Activated B cell treated with CpG ODN at 0.5 μM for 24 hours (primary cell): ENCODE measurements at regions not wholly inside any gene's neighbourhood (a gene's known extent, or its start where the extent isn't known, plus 50 kb on each side); places are given as distances from the start of the nearest gene placed in this dataset.
"Not testable (repeated sequence)": the region's sequence is repeated elsewhere in the genome, so short reads cannot be mapped to it uniquely, and the experiment has no call there.

Experiments
- ATAC-seq: fragments of 200-7000 bp; cut with Tn5 transposase; one replicate; pipeline ENCODE4 v1.10.0; 2021; ENCODE audit warnings: low read depth, mild to moderate bottlenecking, moderate library complexity
- CTCF ChIA-PET: fragments of 350-600 bp; sonication (Branson Sonifier 250); formaldehyde crosslinking; loops from one replicate; lab custom pipeline; 2021; ENCODE audit warnings: antibody characterized with exemption; lab: Charles Lee
- POLR2A ChIA-PET: fragments of 350-600 bp; sonication (Branson Sonifier 250); formaldehyde crosslinking; loops from one replicate; lab custom pipeline; 2021; ENCODE audit warnings: antibody characterized with exemption; lab: Charles Lee
- DNase-seq: peaks from one replicate; pipeline ENCODE4 v3.0.0; 2022
- H3K27ac Mint-ChIP-seq: one replicate; pipeline ENCODE4 v1.8.0; 2020; ENCODE audit warnings: mixed read lengths
- H3K27me3 Mint-ChIP-seq: one replicate; pipeline ENCODE4 v1.8.0; 2021; ENCODE audit warnings: mixed read lengths
- H3K36me3 Mint-ChIP-seq: one replicate; pipeline ENCODE4 v1.8.0; 2021; ENCODE audit warnings: low read depth, mixed read lengths
- H3K4me1 Mint-ChIP-seq: one replicate; pipeline ENCODE4 v1.8.0; 2021; ENCODE audit warnings: mixed read lengths
- H3K4me3 Mint-ChIP-seq: one replicate; pipeline ENCODE4 v1.8.0; 2020; ENCODE audit warnings: mild to moderate bottlenecking, mixed read lengths
- H3K9me3 Mint-ChIP-seq: one replicate; pipeline ENCODE4 v1.8.0; 2020; ENCODE audit warnings: mixed read lengths
- intact Hi-C: fragments of 100-400 bp; cut with micrococcal nuclease; formaldehyde crosslinking; loops from one replicate; pipeline ENCODE4 v1.15.1; 2024
- TF ChIP-seq, protein P1 (sequence below): fragments of 200-600 bp; IDR thresholded peaks from one replicate; pipeline ENCODE4 v1.8.0; 2022; ENCODE audit warnings: antibody characterized with exemption, mild to moderate bottlenecking

DNA sequence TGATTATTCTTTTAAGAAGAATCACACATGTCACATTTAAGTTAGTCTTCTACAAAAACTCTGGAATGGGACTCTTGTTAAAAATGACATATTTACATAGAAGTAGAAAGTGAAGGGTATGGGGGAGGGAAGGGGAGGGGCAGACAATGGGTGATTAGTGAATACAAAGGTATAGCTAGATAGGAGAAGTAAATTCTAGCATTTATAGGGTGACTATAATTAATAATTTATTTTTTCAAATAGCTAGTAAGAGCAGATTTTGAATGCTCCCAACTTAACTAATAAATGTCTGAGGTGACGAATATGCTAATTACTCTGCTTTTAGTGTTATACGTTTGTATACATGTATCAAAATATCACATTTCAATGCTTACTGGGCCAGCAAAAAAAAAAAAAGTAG lies 59.4 kb downstream of the BLTP3B start:
- Mint-ChIP-seq H3K4me3 (no peak overlapping the region), H3K4me1 (no peaks in the 10 kb centered on the region), H3K36me3 (peaks cover 77% of the 10 kb centered on the region), H3K27me3 (no peaks in the 10 kb centered on the region), H3K27ac (no peak overlapping the region), H3K9me3 (peaks cover 26% of the 10 kb centered on the region)
- intact Hi-C loops, result no loop called here
- ChIA-PET POLR2A (no interaction called here), CTCF (no interaction called here)
- no peak for DNase-seq
- TF ChIP-seq, protein P1, sequence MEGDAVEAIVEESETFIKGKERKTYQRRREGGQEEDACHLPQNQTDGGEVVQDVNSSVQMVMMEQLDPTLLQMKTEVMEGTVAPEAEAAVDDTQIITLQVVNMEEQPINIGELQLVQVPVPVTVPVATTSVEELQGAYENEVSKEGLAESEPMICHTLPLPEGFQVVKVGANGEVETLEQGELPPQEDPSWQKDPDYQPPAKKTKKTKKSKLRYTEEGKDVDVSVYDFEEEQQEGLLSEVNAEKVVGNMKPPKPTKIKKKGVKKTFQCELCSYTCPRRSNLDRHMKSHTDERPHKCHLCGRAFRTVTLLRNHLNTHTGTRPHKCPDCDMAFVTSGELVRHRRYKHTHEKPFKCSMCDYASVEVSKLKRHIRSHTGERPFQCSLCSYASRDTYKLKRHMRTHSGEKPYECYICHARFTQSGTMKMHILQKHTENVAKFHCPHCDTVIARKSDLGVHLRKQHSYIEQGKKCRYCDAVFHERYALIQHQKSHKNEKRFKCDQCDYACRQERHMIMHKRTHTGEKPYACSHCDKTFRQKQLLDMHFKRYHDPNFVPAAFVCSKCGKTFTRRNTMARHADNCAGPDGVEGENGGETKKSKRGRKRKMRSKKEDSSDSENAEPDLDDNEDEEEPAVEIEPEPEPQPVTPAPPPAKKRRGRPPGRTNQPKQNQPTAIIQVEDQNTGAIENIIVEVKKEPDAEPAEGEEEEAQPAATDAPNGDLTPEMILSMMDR, result no peak
- ATAC-seq, result no peak

DNA sequence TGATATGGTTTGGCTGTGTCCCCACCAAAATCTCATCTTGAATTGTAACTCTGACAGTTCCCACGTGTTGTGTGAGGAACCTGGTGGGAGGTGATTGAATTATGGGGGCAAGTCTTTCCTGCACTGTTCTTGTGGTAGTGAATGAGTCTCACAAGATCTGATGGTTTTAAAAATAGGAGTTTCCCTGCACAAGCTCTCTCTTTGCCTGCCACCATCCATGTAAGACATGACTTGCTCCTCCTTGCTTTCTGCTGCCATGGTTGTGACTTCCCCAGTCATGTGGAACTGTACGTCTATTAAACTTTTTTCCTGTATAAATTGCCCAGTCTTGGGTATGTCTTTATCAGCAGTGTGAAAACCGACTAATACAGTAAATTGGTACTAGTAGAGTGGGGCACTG lies 63.9 kb downstream of the BLTP3B start:
- Mint-ChIP-seq H3K36me3 (peaks cover 82% of the 10 kb centered on the region), H3K9me3 (peaks cover 26% of the 10 kb centered on the region)
- H3K27ac Mint-ChIP-seq, H3K4me3 Mint-ChIP-seq, DNase-seq, H3K4me1 Mint-ChIP-seq, POLR2A ChIA-PET, H3K27me3 Mint-ChIP-seq, intact Hi-C loops, ATAC-seq, CTCF ChIA-PET: not testable (repeated sequence)

DNA sequence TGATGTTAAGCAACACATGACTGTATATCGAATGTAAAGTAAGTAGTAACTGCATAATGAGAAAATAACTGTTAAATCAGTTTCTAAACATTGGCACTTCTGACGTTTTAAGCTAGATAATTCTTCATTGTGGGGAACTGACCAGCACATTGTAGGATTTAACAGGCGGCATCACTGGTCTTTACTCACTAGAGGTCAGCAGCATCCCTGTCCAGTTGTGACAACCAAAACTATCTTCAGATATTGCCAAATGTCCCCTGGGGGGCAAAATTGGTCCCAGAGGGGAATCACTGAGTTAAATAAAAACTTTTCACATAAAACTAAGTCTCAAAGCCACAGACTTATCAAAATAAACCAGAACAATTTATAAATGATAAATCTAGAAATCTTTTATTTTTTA lies 65.3 kb downstream of the BLTP3B start:
- Mint-ChIP-seq H3K9me3 (peaks cover 25% of the 10 kb centered on the region), H3K27ac (no peak overlapping the region), H3K4me3 (no peak overlapping the region), H3K27me3 (no peaks in the 10 kb centered on the region), H3K36me3 (peaks cover 77% of the 10 kb centered on the region), H3K4me1 (no peaks in the 10 kb centered on the region)
- DNase-seq (no peak), ATAC-seq (no peak)
- ChIA-PET POLR2A (no interaction called here), CTCF (no interaction called here)
- intact Hi-C loops, result no loop called here
- TF ChIP-seq, protein P1, result no peak

DNA sequence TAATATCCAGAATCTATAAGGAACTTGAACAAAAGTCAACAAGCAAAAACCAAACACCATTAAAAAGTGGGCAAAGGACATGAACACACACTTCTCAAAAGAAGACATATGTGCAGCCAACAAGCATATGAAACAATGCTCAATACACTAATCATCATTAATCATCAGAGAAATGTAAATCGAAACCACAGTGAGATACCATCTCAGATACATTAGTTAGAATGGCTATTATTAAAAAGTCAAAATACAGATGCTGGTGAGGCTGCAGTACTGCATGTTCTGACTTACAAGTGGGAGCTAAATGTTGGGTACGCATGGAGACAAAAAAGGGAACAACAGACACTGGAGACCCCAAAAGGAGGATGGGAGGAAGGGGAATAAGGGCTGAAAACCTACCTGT lies 67.1 kb downstream of the BLTP3B start:
- Mint-ChIP-seq H3K4me3 (no peak overlapping the region), H3K9me3 (peaks cover 14% of the 10 kb centered on the region), H3K36me3 (peaks cover 69% of the 10 kb centered on the region), H3K27ac (no peak overlapping the region), H3K27me3 (no peaks in the 10 kb centered on the region), H3K4me1 (no peaks in the 10 kb centered on the region)
- CTCF ChIA-PET, result no interaction called here
- POLR2A ChIA-PET, result no interaction called here
- intact Hi-C loops, result no loop called here
- no peak for ATAC-seq
- TF ChIP-seq, protein P1, result no peak
- DNase-seq, result no peak

DNA sequence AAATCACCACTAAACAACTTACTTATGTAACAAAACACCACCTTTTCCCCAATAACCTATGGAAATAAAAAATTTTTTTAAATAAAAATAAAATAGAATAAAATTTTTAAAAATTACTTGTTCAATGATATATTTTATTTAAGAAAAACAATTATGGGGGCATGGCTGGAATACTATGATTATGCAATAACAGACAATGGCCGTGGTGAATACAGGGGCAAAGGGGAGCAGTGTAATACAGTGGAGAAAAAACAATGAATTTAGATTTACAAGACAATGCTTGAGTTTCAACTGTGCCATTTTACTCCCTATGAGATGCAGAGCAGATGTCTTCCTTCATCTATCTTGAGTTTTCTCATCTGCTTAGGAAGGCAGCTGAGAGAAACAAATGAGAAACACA lies 72.9 kb downstream of the BLTP3B start:
- Mint-ChIP-seq H3K36me3 (peaks cover 72% of the 10 kb centered on the region), H3K4me3 (no peak overlapping the region), H3K9me3 (peaks cover 26% of the 10 kb centered on the region), H3K4me1 (no peaks in the 10 kb centered on the region), H3K27ac (no peak overlapping the region), H3K27me3 (no peaks in the 10 kb centered on the region)
- POLR2A ChIA-PET, result no interaction called here
- no peak for DNase-seq
- TF ChIP-seq, protein P1, result no peak
- intact Hi-C loops, result no loop called here
- CTCF ChIA-PET, result no interaction called here
- no peak for ATAC-seq

DNA sequence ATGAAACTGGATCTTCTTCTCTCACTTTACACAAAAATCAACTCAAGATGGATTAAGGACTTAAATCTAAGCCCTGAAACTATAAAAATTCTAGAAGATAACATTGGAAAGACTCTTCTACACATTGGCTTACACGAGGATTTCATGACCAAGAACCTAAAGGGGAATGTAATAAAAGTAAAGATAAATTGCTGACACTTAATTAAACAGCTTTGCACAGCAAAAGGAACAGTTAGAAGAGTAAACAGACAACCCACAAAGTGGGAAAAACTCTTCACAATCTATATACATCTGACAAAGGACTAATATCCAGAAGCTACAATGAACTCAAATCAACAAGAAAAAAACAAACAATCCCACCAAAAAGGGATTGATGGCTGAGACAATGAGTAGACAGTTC lies 74.4 kb downstream of the BLTP3B start:
- peaks cover 29% of the 10 kb centered on the region for H3K9me3 Mint-ChIP-seq
- ChIA-PET POLR2A (no interaction called here), CTCF (no interaction called here)
- no peak overlapping the region for H3K4me3 Mint-ChIP-seq
- DNase-seq (no peak), ATAC-seq (no peak)
- TF ChIP-seq, protein P1, result no peak
- intact Hi-C loops, result no loop called here
- no peaks in the 10 kb centered on the region for H3K4me1 Mint-ChIP-seq
- no peak overlapping the region for H3K27ac Mint-ChIP-seq
- H3K36me3 Mint-ChIP-seq, result peaks cover 76% of the 10 kb centered on the region
- no peaks in the 10 kb centered on the region for H3K27me3 Mint-ChIP-seq
